ENCODE measurements at regions not wholly inside any gene's neighbourhood (a gene's known extent, or its start where the extent isn't known, plus 50 kb on each side); places are given as distances from the start of the nearest gene placed in this dataset.

DNA sequence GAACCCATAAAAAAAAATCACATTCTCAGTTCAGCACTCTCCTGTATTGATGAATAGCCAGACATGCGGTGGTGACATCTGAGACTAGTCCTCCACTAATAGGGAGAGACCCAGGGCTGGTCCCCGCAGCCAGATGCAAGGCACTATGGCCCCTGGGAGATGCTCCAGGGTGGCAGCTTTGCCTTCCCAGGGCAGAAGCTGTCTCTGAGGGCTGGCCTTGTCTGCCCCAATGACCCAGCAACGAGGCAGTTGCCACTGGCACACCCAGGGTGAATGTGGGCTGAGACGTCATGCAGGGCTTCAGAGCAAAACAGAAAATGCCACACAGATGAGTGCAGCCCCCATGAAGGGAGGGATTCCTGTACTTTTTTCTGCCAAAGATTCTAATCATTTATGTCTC is 50.1 kb upstream of the GDF10 start:
- Mint-ChIP-seq H3K27me3 (no peaks in the 10 kb centered on the region), H3K9me3 (ENCODE audit: insufficient read depth) (no peaks in the 10 kb centered on the region), H3K4me1 (peaks cover 3% of the 10 kb centered on the region), H3K4me3 (no peak overlapping the region), H3K27ac (no peak overlapping the region)
- Histone ChIP-seq H3K4me3 (ENCODE audit: control extremely low read depth in 1 of 5, extremely low read depth in 1 of 5, insufficient read depth in 1 of 5, low read depth in 2 of 5, low read length in 4 of 5) (no peak overlapping the region), H3K27ac (ENCODE audit: low read length in 2 of 2) (no peak overlapping the region), H4K20me1 (ENCODE audit: control insufficient read depth, insufficient read depth, low read length, poor library complexity, severe bottlenecking) (no peaks in the 10 kb centered on the region), H2AFZ (ENCODE audit: insufficient read depth, low read depth, low read length, poor library complexity, severe bottlenecking) (no peak overlapping the region), H3K79me2 (ENCODE audit: control insufficient read depth, insufficient read depth, low read length) (no peaks in the 10 kb centered on the region), H3K36me3 (replicated peaks in 1 of 2; ENCODE audit: control extremely low read depth in 1 of 2, control insufficient read depth in 1 of 2, extremely low read depth in 1 of 2, insufficient read depth in 2 of 2, low read length in 1 of 2) (no peaks in the 10 kb centered on the region), H3K9me3 (ENCODE audit: control extremely low read depth in 1 of 3, control insufficient read depth in 2 of 3, insufficient read depth in 1 of 3, low read length in 2 of 3) (no peaks in the 10 kb centered on the region), H3K27me3 (replicated peaks in 1 of 4; ENCODE audit: control extremely low read depth in 1 of 4, control insufficient read depth in 3 of 4, insufficient read depth in 4 of 4, low read length in 3 of 4) (no peaks in the 10 kb centered on the region), H3K9ac (ENCODE audit: low read length) (no peak overlapping the region), H3K4me2 (replicated peaks; ENCODE audit: low read depth, low read length, poor library complexity, severe bottlenecking) (no peak overlapping the region), H3K4me1 (ENCODE audit: control insufficient read depth in 2 of 2, insufficient read depth in 2 of 2, low read length in 2 of 2) (no peaks in the 10 kb centered on the region)
- intact Hi-C loops (cut with micrococcal nuclease), result no loop called here
- DNase-seq (no peak), ATAC-seq (ENCODE audit: low read depth) (no peak)
- 90% methylated on average over 4 of the region's 4 CpGs for WGBS (ENCODE audit: insufficient coverage)
- POLR2A ChIA-PET, result no interaction called here
- CTCF ChIA-PET, result interaction anchor here (1.4 kb wide), 1 partner anchor 11 kb away, joined by 5 read pairs; no protein-coding TSS in a partner anchor
- no peak for TF ChIP-seq EZH2 (IDR thresholded peaks at IDR 0.05; ENCODE audit: borderline replicate concordance, insufficient read depth, low read depth, low read length, poor library complexity, severe bottlenecking)
- TF ChIP-seq, protein P1, sequence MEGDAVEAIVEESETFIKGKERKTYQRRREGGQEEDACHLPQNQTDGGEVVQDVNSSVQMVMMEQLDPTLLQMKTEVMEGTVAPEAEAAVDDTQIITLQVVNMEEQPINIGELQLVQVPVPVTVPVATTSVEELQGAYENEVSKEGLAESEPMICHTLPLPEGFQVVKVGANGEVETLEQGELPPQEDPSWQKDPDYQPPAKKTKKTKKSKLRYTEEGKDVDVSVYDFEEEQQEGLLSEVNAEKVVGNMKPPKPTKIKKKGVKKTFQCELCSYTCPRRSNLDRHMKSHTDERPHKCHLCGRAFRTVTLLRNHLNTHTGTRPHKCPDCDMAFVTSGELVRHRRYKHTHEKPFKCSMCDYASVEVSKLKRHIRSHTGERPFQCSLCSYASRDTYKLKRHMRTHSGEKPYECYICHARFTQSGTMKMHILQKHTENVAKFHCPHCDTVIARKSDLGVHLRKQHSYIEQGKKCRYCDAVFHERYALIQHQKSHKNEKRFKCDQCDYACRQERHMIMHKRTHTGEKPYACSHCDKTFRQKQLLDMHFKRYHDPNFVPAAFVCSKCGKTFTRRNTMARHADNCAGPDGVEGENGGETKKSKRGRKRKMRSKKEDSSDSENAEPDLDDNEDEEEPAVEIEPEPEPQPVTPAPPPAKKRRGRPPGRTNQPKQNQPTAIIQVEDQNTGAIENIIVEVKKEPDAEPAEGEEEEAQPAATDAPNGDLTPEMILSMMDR (IDR thresholded peaks at IDR 0.05), result no peak
